Endothelial cell (in vitro differentiated cells): ENCODE measurements at regions not wholly inside any gene's neighbourhood (a gene's known extent, or its start where the extent isn't known, plus 50 kb on each side); places are given as distances from the start of the nearest gene placed in this dataset.
A peak's percentile ranks its signal among the peaks of the same experiment; 100 is the strongest.

Experiments used
- DNase-seq: peaks from one replicate; pipeline ENCODE4 v3.0.0; 2021; ENCODE audit warnings: low spot score
- H3K27ac Mint-ChIP-seq: one replicate; pipeline ENCODE4 v1.8.0; 2021; ENCODE audit warnings: mixed read lengths, inconsistent platforms; ENCODE audit not compliant: unreplicated experiment
- H3K27me3 Mint-ChIP-seq: one replicate; pipeline ENCODE4 v1.8.0; 2021; ENCODE audit warnings: mild to moderate bottlenecking, moderate library complexity, mixed read lengths, inconsistent platforms; ENCODE audit not compliant: unreplicated experiment
- H3K36me3 Mint-ChIP-seq: one replicate; pipeline ENCODE4 v1.8.0; 2021; ENCODE audit warnings: mild to moderate bottlenecking, low read depth, mixed read lengths, inconsistent platforms; ENCODE audit not compliant: unreplicated experiment
- H3K4me1 Mint-ChIP-seq: one replicate; pipeline ENCODE4 v1.8.0; 2021; ENCODE audit warnings: mild to moderate bottlenecking, mixed read lengths, inconsistent platforms; ENCODE audit not compliant: unreplicated experiment
- H3K4me3 Mint-ChIP-seq: one replicate; pipeline ENCODE4 v1.8.0; 2021; ENCODE audit warnings: mild to moderate bottlenecking, mixed read lengths, inconsistent platforms; ENCODE audit not compliant: unreplicated experiment
- H3K9me3 Mint-ChIP-seq: one replicate; pipeline ENCODE4 v1.8.0; 2021; ENCODE audit warnings: mixed read lengths, inconsistent platforms; ENCODE audit not compliant: unreplicated experiment
- TF ChIP-seq, protein P1 (sequence below): fragments of 200-600 bp; sonication (generic); IDR thresholded peaks from one replicate; pipeline ENCODE4 v1.5.0; 2021; ENCODE audit warnings: antibody characterized with exemption; ENCODE audit not compliant: unreplicated experiment

DNA sequence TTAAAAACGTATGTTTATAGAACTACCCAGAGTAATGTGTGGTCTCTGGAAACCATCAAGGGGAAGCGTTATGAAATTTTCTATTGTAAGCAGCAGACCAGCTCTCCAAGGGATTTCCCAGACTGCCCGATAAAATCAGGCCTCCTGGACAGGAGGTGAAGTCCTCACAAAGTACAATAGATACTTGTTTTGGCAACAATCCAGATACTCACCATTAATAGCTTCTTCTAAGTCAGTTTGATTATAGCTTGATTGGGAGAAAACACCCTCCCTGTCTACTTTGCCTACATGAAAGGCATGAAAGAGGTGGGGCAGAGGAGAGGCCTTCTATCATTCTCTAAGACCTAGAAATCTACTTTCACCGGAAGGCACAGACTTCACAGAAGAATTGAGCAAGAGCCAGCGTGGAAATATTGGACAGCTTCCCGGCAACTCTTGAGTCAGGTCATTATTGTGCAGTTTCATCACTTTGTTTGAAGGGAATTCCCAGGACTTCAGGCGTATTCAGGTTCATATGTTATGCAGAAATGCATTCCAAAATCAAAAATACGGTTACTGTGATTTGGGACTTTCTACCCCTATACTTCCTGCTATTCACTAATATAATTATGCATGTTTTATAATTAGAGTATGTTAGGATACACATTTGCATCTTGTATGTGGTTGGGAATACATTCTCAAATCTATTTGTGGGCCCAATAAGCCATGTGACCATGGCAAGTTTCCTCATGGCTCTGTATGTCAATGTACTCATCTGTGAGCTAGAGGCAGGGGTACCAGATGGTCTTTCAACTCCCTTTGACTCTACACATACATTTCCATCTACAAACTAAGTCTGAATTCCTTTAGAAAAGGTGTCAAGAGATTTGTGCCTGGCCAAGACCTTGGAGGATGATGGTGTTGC is 103.5 kb downstream of the CD47 start:
- Mint-ChIP-seq H3K9me3 (no peaks in the 10 kb centered on the region), H3K4me3 (no peak overlapping the region), H3K27ac (no peak overlapping the region), H3K27me3 (no peaks in the 10 kb centered on the region), H3K36me3 (no peaks in the 10 kb centered on the region), H3K4me1 (peaks cover 4% of the 10 kb centered on the region)
- no peak for DNase-seq
- TF ChIP-seq, protein P1, sequence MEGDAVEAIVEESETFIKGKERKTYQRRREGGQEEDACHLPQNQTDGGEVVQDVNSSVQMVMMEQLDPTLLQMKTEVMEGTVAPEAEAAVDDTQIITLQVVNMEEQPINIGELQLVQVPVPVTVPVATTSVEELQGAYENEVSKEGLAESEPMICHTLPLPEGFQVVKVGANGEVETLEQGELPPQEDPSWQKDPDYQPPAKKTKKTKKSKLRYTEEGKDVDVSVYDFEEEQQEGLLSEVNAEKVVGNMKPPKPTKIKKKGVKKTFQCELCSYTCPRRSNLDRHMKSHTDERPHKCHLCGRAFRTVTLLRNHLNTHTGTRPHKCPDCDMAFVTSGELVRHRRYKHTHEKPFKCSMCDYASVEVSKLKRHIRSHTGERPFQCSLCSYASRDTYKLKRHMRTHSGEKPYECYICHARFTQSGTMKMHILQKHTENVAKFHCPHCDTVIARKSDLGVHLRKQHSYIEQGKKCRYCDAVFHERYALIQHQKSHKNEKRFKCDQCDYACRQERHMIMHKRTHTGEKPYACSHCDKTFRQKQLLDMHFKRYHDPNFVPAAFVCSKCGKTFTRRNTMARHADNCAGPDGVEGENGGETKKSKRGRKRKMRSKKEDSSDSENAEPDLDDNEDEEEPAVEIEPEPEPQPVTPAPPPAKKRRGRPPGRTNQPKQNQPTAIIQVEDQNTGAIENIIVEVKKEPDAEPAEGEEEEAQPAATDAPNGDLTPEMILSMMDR: no peak

DNA sequence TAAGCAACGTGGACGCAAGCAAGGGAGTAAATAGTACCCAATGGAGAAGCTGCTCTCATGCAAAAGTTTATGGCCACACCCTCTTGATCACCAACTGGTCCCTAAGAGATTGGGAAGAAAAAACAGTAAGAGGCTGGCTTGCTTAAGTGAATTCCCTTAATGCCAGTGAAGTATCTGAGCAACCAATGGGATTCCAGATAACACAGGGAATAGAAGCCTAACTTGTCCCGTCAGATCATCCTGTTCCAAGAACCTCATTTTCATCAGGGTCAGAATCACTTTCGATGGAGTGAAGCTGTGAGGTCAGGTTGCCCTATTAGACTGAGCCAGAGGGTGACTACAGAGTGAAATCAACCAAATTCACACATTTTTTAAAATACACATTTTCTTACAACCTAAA is 104.3 kb downstream of the CD47 start:
- no peaks in the 10 kb centered on the region for H3K9me3 Mint-ChIP-seq
- H3K4me1 Mint-ChIP-seq: peaks cover 11% of the 10 kb centered on the region
- H3K4me3 Mint-ChIP-seq: no peak overlapping the region
- H3K27ac Mint-ChIP-seq: no peak overlapping the region
- TF ChIP-seq, protein P1: no peak
- no peaks in the 10 kb centered on the region for H3K36me3 Mint-ChIP-seq
- DNase-seq: no peak
- peaks cover 4% of the 10 kb centered on the region for H3K27me3 Mint-ChIP-seq

DNA sequence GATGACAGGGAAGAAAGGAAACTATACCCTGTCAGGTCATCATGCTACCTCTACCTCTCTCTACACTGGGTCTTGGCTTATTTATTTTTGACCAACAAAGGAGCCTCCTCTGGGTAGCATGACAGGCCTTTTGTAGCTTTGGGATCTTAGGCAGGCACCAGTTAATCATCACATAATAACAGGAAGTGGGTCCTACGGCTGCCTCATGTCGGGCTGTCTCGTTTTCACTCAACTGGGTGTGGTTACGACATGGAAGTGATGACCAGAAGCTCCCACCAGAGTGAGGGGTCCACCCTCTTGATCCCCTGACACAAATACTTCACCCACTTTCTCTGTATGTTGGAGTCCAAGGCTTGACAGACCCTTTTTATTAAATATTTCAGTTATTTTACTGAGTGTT is 105.3 kb downstream of the CD47 start:
- peaks cover 19% of the 10 kb centered on the region for H3K4me1 Mint-ChIP-seq
- TF ChIP-seq, protein P1: no peak
- peaks cover 4% of the 10 kb centered on the region for H3K27me3 Mint-ChIP-seq
- H3K27ac Mint-ChIP-seq: no peak overlapping the region
- H3K36me3 Mint-ChIP-seq: no peaks in the 10 kb centered on the region
- no peak for DNase-seq
- H3K9me3 Mint-ChIP-seq: no peaks in the 10 kb centered on the region
- no peak overlapping the region for H3K4me3 Mint-ChIP-seq

DNA sequence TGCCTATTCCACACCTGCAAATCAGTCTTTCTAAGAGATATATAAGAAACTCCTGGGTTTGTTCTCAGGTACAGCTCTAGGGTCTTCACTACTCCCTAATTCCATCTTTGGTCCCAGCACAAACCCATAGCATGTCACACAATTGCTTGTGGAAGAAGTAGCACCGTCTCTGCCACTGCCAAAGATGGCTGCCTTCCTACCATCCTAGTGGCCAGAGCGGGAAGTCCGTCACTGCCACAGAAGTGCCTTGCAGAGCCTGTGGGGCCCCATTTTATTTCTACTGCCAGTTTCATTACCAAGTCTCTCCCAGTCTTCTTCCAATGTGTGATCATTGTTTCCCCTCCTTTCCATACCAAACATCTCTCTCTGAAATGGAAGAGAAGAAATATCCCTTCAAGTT is 107.6 kb downstream of the CD47 start:
- no peak overlapping the region for H3K27ac Mint-ChIP-seq
- no peak overlapping the region for H3K4me3 Mint-ChIP-seq
- H3K4me1 Mint-ChIP-seq: peaks cover 26% of the 10 kb centered on the region
- no peaks in the 10 kb centered on the region for H3K9me3 Mint-ChIP-seq
- H3K36me3 Mint-ChIP-seq: no peaks in the 10 kb centered on the region
- DNase-seq: no peak
- H3K27me3 Mint-ChIP-seq: peaks cover 4% of the 10 kb centered on the region
- TF ChIP-seq, protein P1: no peak

DNA sequence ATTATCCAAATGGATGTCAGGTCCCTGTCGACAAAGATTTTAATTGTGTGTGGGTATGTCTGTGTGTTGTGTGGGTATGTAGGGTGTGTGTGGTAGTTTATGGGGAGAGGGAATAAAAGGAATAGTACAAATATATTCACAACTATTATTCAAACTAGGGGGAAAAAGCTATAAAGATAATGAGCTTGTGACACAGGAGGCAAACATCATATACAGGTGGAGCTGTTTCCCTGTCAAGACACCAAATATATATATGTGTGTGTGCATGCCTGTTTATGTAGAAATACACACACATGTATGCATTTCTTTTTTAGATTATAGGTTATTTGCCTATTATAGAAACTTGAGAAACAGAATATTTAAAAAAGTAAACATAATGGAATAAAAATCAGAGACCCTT is 108.7 kb downstream of the CD47 start:
- no peaks in the 10 kb centered on the region for H3K9me3 Mint-ChIP-seq
- DNase-seq: no peak
- TF ChIP-seq, protein P1: no peak
- H3K4me1 Mint-ChIP-seq: peaks cover 26% of the 10 kb centered on the region
- peak overlapping the region; percentile 89 for H3K27ac Mint-ChIP-seq
- H3K36me3 Mint-ChIP-seq: no peaks in the 10 kb centered on the region
- H3K4me3 Mint-ChIP-seq: no peak overlapping the region
- peaks cover 4% of the 10 kb centered on the region for H3K27me3 Mint-ChIP-seq
